ENCODE measurements at regions not wholly inside any gene's neighbourhood (a gene's known extent, or its start where the extent isn't known, plus 50 kb on each side); places are given as distances from the start of the nearest gene placed in this dataset.
"Not testable (repeated sequence)": the region's sequence is repeated elsewhere in the genome, so short reads cannot be mapped to it uniquely, and the experiment has no call there.

- not testable (repeated sequence) for H3K79me2 ChIP-seq; H3K9ac ChIP-seq; H3K27ac ChIP-seq; H3K27me3 ChIP-seq (ENCODE audit: control insufficient read depth, insufficient read depth, low read length); H3K4me1 ChIP-seq; H3K4me2 ChIP-seq (ENCODE audit: low read length); H2AFZ ChIP-seq; H3K9me3 ChIP-seq (ENCODE audit: control insufficient read depth, low read length); H3K36me3 ChIP-seq (ENCODE audit: control insufficient read depth, insufficient read depth, low read length); H3K4me3 ChIP-seq (ENCODE audit: low read depth, low read length)
Measured at GRCh38 chrX:67213686-67214085, 330.1 kb upstream of the AR start.

- no peaks in the 10 kb centered on the region for H3K36me3 ChIP-seq (ENCODE audit: control insufficient read depth, insufficient read depth, low read length)
- no peaks in the 10 kb centered on the region for H3K9me3 ChIP-seq (ENCODE audit: control insufficient read depth, low read length)
- no peak overlapping the region for H3K4me2 ChIP-seq (ENCODE audit: low read length)
- TF ChIP-seq, protein P1, sequence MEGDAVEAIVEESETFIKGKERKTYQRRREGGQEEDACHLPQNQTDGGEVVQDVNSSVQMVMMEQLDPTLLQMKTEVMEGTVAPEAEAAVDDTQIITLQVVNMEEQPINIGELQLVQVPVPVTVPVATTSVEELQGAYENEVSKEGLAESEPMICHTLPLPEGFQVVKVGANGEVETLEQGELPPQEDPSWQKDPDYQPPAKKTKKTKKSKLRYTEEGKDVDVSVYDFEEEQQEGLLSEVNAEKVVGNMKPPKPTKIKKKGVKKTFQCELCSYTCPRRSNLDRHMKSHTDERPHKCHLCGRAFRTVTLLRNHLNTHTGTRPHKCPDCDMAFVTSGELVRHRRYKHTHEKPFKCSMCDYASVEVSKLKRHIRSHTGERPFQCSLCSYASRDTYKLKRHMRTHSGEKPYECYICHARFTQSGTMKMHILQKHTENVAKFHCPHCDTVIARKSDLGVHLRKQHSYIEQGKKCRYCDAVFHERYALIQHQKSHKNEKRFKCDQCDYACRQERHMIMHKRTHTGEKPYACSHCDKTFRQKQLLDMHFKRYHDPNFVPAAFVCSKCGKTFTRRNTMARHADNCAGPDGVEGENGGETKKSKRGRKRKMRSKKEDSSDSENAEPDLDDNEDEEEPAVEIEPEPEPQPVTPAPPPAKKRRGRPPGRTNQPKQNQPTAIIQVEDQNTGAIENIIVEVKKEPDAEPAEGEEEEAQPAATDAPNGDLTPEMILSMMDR (IDR thresholded peaks at IDR 0.05) = no peak
- no peaks in the 10 kb centered on the region for H3K79me2 ChIP-seq
- H3K9ac ChIP-seq = no peak overlapping the region
- no peak overlapping the region for H2AFZ ChIP-seq
- no peak overlapping the region for H3K4me3 ChIP-seq (ENCODE audit: low read depth, low read length)
- no peak overlapping the region for H3K27ac ChIP-seq
- H3K27me3 ChIP-seq (ENCODE audit: control insufficient read depth, insufficient read depth, low read length) = no peaks in the 10 kb centered on the region
- H3K4me1 ChIP-seq = no peaks in the 10 kb centered on the region
Measured at GRCh38 chrX:67207912-67208311, 335.9 kb upstream of the AR start.

GRCh38 chrX:67159437-67159836 lies 384.4 kb upstream of the AR start:
- Histone ChIP-seq H3K9me3 (ENCODE audit: control insufficient read depth, low read length) (no peaks in the 10 kb centered on the region), H3K4me3 (ENCODE audit: low read depth, low read length) (no peak overlapping the region), H3K79me2 (no peaks in the 10 kb centered on the region), H3K36me3 (ENCODE audit: control insufficient read depth, insufficient read depth, low read length) (no peaks in the 10 kb centered on the region), H3K9ac (no peak overlapping the region), H3K27ac (no peak overlapping the region), H3K4me1 (no peaks in the 10 kb centered on the region), H2AFZ (no peak overlapping the region), H3K27me3 (ENCODE audit: control insufficient read depth, insufficient read depth, low read length) (no peaks in the 10 kb centered on the region), H3K4me2 (ENCODE audit: low read length) (no peak overlapping the region)
- TF ChIP-seq, protein P1 (IDR thresholded peaks at IDR 0.05) = no peak

- TF ChIP-seq, protein P1 (IDR thresholded peaks at IDR 0.05) = no peak
- no peak overlapping the region for H2AFZ ChIP-seq
- no peak overlapping the region for H3K9ac ChIP-seq
- H3K4me2 ChIP-seq (ENCODE audit: low read length) = no peak overlapping the region
- no peaks in the 10 kb centered on the region for H3K79me2 ChIP-seq
- no peak overlapping the region for H3K4me3 ChIP-seq (ENCODE audit: low read depth, low read length)
- H3K36me3 ChIP-seq (ENCODE audit: control insufficient read depth, insufficient read depth, low read length) = no peaks in the 10 kb centered on the region
- no peaks in the 10 kb centered on the region for H3K27me3 ChIP-seq (ENCODE audit: control insufficient read depth, insufficient read depth, low read length)
- no peaks in the 10 kb centered on the region for H3K4me1 ChIP-seq
- H3K9me3 ChIP-seq (ENCODE audit: control insufficient read depth, low read length) = no peaks in the 10 kb centered on the region
- no peak overlapping the region for H3K27ac ChIP-seq
Measured at GRCh38 chrX:67114635-67115034, 429.2 kb upstream of the AR start.

- Histone ChIP-seq H3K9me3 (ENCODE audit: control insufficient read depth, low read length) (no peaks in the 10 kb centered on the region), H3K27ac (no peak overlapping the region), H2AFZ (no peak overlapping the region), H3K4me3 (ENCODE audit: low read depth, low read length) (no peak overlapping the region), H3K9ac (no peak overlapping the region), H3K4me2 (ENCODE audit: low read length) (no peak overlapping the region), H3K4me1 (no peaks in the 10 kb centered on the region), H3K79me2 (no peaks in the 10 kb centered on the region), H3K27me3 (ENCODE audit: control insufficient read depth, insufficient read depth, low read length) (no peaks in the 10 kb centered on the region), H3K36me3 (ENCODE audit: control insufficient read depth, insufficient read depth, low read length) (no peaks in the 10 kb centered on the region)
- TF ChIP-seq, protein P1 (IDR thresholded peaks at IDR 0.05) = no peak
Measured at GRCh38 chrX:67105758-67106116, 438.1 kb upstream of the AR start.
